ENCODE measurements at regions not wholly inside any gene's neighbourhood (a gene's known extent, or its start where the extent isn't known, plus 50 kb on each side); places are given as distances from the start of the nearest gene placed in this dataset.

GRCh38 chr7:24129597-24129996 lies 154.4 kb upstream of the NPY start:
- TF ChIP-seq CTCF (IDR thresholded peaks at IDR 0.05; ENCODE audit: borderline replicate concordance, extremely low read depth, low read length, poor library complexity, severe bottlenecking) (no peak), EZH2 (IDR thresholded peaks at IDR 0.05; ENCODE audit: borderline replicate concordance, low read depth, low read length, severe bottlenecking) (no peak)

All from DND-41 (cell line).